H1 (cell line): ENCODE measurements at regions not wholly inside any gene's neighbourhood (a gene's known extent, or its start where the extent isn't known, plus 50 kb on each side); places are given as distances from the start of the nearest gene placed in this dataset.

Source experiments
- CTCF ChIA-PET: fragments of 300-600 bp; sonication (Branson Sonifier 250); formaldehyde crosslinking; loops from one replicate; lab custom pipeline; 2021; ENCODE audit not compliant: partially characterized antibody; lab: Charles Lee
- POLR2A ChIA-PET: fragments of 300-600 bp; sonication (Branson Sonifier 250); formaldehyde crosslinking; loops from one replicate; lab custom pipeline; 2021; ENCODE audit warnings: inconsistent platforms; ENCODE audit not compliant: partially characterized antibody; lab: Charles Lee
- DNase-seq, 2 experiments: peaks; one replicate each; pipeline versions ENCODE4 v3.0.0 to v3.0.0-alpha.2; 2010 to 2022; ENCODE audit warnings: low spot score in 2 of 2, low read depth in 1 of 2, mixed read lengths in 1 of 2
- FAIRE-seq: peaks from 2 replicates; lab custom pipeline; 2011; peaks lifted over from hg19 to GRCh38; lab: Jason Lieb, UNC
- H2AFZ ChIP-seq: 2 replicates; pipeline ENCODE4 v1.8.1; 2012; ENCODE audit warnings: low read length, inconsistent platforms
- H2AK5ac ChIP-seq: 2 replicates; pipeline ENCODE4 v1.6.1; 2013; ENCODE audit warnings: low read depth, low read length
- H2BK120ac ChIP-seq: replicated peaks from 2 replicates; pipeline ENCODE3; 2013; ENCODE audit warnings: low read depth, low read length, inconsistent platforms
- H2BK12ac ChIP-seq: 2 replicates; pipeline ENCODE4 v1.6.1; 2013; ENCODE audit warnings: low read depth, low read length
- H2BK15ac ChIP-seq: 2 replicates; pipeline ENCODE4 v1.6.1; 2013; ENCODE audit warnings: low read length
- H2BK20ac ChIP-seq: 2 replicates; pipeline ENCODE4 v1.6.1; 2013; ENCODE audit warnings: low read length
- H2BK5ac ChIP-seq: 2 replicates; pipeline ENCODE4 v1.6.1; 2013; ENCODE audit warnings: low read depth, low read length
- H3K14ac ChIP-seq: 2 replicates; pipeline ENCODE4 v1.6.1; 2013; ENCODE audit warnings: inconsistent platforms; ENCODE audit not compliant: insufficient read length
- H3K18ac ChIP-seq: 2 replicates; pipeline ENCODE4 v1.6.1; 2013; ENCODE audit warnings: low read length; ENCODE audit errors: extremely low read depth
- H3K23ac ChIP-seq: 2 replicates; pipeline ENCODE4 v1.6.1; 2013; ENCODE audit warnings: inconsistent platforms; ENCODE audit not compliant: insufficient read length
- H3K23me2 ChIP-seq: 2 replicates; pipeline ENCODE4 v1.6.1; 2013; ENCODE audit warnings: low read depth, low read length
- H3K27ac ChIP-seq: 2 replicates; pipeline ENCODE4 v1.6.1; 2011; ENCODE audit warnings: low read depth, low read length, inconsistent platforms
- H3K27me3 ChIP-seq, 4 experiments: replicated peaks in 1 of 4; 1 replicate in 1 of 4; 2 replicates in 3 of 4; pipeline versions ENCODE4 v1.6.1 to v1.8.1; 2011 to 2013; ENCODE audit warnings: low read length in 3 of 4, mild to moderate bottlenecking in 3 of 4, inconsistent platforms in 2 of 4, mixed read lengths in 2 of 4, moderate library complexity in 1 of 4; ENCODE audit not compliant: control insufficient read depth in 3 of 4, insufficient read depth in 3 of 4; ENCODE audit errors: extremely low read depth in 1 of 4
- H3K36me3 ChIP-seq, 4 experiments: 2 replicates each; pipeline versions ENCODE4 v1.6.1 to v1.8.1; 2011 to 2013; ENCODE audit warnings: mild to moderate bottlenecking in 4 of 4, low read length in 3 of 4, moderate library complexity in 2 of 4, control low read depth in 1 of 4, inconsistent platforms in 1 of 4; ENCODE audit not compliant: insufficient read depth in 4 of 4, control insufficient read depth in 2 of 4
- H3K4ac ChIP-seq: replicated peaks from 2 replicates; pipeline ENCODE3; 2013; ENCODE audit warnings: low read length, low read depth, mixed read lengths, inconsistent platforms; ENCODE audit not compliant: insufficient read length
- H3K4me1 ChIP-seq, 4 experiments: replicated peaks in 1 of 4; 1 replicate in 1 of 4; 2 replicates in 3 of 4; pipeline versions ENCODE4 v1.6.1 to v1.8.1; 2011 to 2013; ENCODE audit warnings: low read length in 3 of 4, inconsistent platforms in 2 of 4, mixed read lengths in 1 of 4; ENCODE audit not compliant: insufficient read depth in 4 of 4, control insufficient read depth in 3 of 4
- H3K4me2 ChIP-seq, 2 experiments: 2 replicates each; pipeline versions ENCODE4 v1.6.1 to v1.8.1; 2011 to 2013; ENCODE audit warnings: low read depth in 2 of 2, low read length in 2 of 2, control low read depth in 1 of 2, inconsistent platforms in 1 of 2, mild to moderate bottlenecking in 1 of 2; ENCODE audit not compliant: insufficient read depth in 1 of 2
- H3K4me3 ChIP-seq, 4 experiments: fragments of 200-600, 300-600 bp in 1 of 4; sonication (generic), shearing (Covaris generic), sonication (Bioruptor Twin) in 1 of 4; 2 replicates each; pipeline versions ENCODE4 v1.5.1 to v1.8.1; 2011 to 2016; ENCODE audit warnings: low read length in 4 of 4, low read depth in 3 of 4, control low read depth in 2 of 4, inconsistent platforms in 2 of 4, mild to moderate bottlenecking in 2 of 4, mixed read lengths in 1 of 4, moderate library complexity in 1 of 4; ENCODE audit not compliant: insufficient read depth in 2 of 4; ENCODE audit errors: extremely low read depth in 1 of 4
- H3K56ac ChIP-seq: replicated peaks from 2 replicates; pipeline ENCODE3; 2013; ENCODE audit warnings: low read depth, mild to moderate bottlenecking, mixed read lengths, low read length, inconsistent platforms; ENCODE audit not compliant: insufficient read length
- H3K79me1 ChIP-seq: 2 replicates; pipeline ENCODE4 v1.6.1; 2013; ENCODE audit warnings: low read depth, low read length, control low read depth
- H3K79me2 ChIP-seq, 2 experiments: 2 replicates each; pipeline versions ENCODE4 v1.6.1 to v1.8.1; 2012 to 2013; ENCODE audit warnings: low read length in 2 of 2, mild to moderate bottlenecking in 2 of 2, inconsistent platforms in 1 of 2; ENCODE audit not compliant: insufficient read depth in 2 of 2, control insufficient read depth in 1 of 2
- H3K9ac ChIP-seq, 4 experiments: replicated peaks in 1 of 4; 1 replicate in 1 of 4; 2 replicates in 3 of 4; pipeline versions ENCODE4 v1.6.1 to v1.8.1; 2011 to 2013; ENCODE audit warnings: low read depth in 3 of 4, low read length in 3 of 4, control low read depth in 2 of 4, mild to moderate bottlenecking in 2 of 4, moderate library complexity in 2 of 4, inconsistent platforms in 1 of 4; ENCODE audit errors: extremely low read depth in 1 of 4
- H3K9me3 ChIP-seq, 2 experiments: 2 replicates each; pipeline versions ENCODE4 v1.6.1 to v1.8.1; 2012 to 2013; ENCODE audit warnings: mild to moderate bottlenecking in 2 of 2, moderate library complexity in 2 of 2, control low read depth in 1 of 2, inconsistent platforms in 1 of 2, low read depth in 1 of 2, low read length in 1 of 2, mixed read lengths in 1 of 2; ENCODE audit not compliant: insufficient read depth in 2 of 2
- H4K20me1 ChIP-seq, 2 experiments: replicated peaks in 1 of 2; 2 replicates each; pipeline versions ENCODE3 to v1.8.1; 2011 to 2013; ENCODE audit warnings: inconsistent platforms in 2 of 2, low read length in 2 of 2, mild to moderate bottlenecking in 1 of 2; ENCODE audit not compliant: insufficient read depth in 2 of 2, control insufficient read depth in 1 of 2
- H4K5ac ChIP-seq: 2 replicates; pipeline ENCODE4 v1.6.1; 2013; ENCODE audit warnings: low read length, low read depth, mixed read lengths, inconsistent platforms; ENCODE audit not compliant: insufficient read length
- H4K8ac ChIP-seq: 2 replicates; pipeline ENCODE4 v1.8.0; 2013; ENCODE audit warnings: mild to moderate bottlenecking, moderate library complexity, low read length, inconsistent platforms; ENCODE audit not compliant: insufficient read depth; ENCODE audit errors: extremely low read depth
- H4K91ac ChIP-seq: replicated peaks from 2 replicates; pipeline ENCODE3; 2013; ENCODE audit warnings: low read length, mixed read lengths, inconsistent platforms; ENCODE audit not compliant: insufficient read length
- CTBP2 ChIP-seq: IDR thresholded peaks from 2 replicates; pipeline ENCODE4 v1.7.0; 2011; ENCODE audit warnings: borderline replicate concordance, mild to moderate bottlenecking, moderate library complexity, mixed read lengths, low read length; ENCODE audit not compliant: insufficient read depth, insufficient read length
- HDAC2 ChIP-seq, 2 experiments: fragments of 300-600 bp in 1 of 2; sonication (generic) in 1 of 2; IDR thresholded peaks; 2 replicates each; pipeline ENCODE4 v1.6.1; 2011 to 2012; ENCODE audit warnings: low read depth in 2 of 2, low read length in 2 of 2, mild to moderate bottlenecking in 2 of 2, moderate library complexity in 2 of 2, borderline replicate concordance in 1 of 2, inconsistent platforms in 1 of 2
- KDM4A ChIP-seq: IDR thresholded peaks from one replicate; pipeline ENCODE4 v1.7.1; 2012; ENCODE audit warnings: low read depth, mild to moderate bottlenecking, moderate library complexity, low read length, inconsistent platforms; ENCODE audit not compliant: severe bottlenecking
- KDM5A ChIP-seq: fragments of 200-600 bp; IDR thresholded peaks from 2 replicates; pipeline ENCODE4 v1.7.1; 2012; ENCODE audit warnings: mild to moderate bottlenecking, low read length, inconsistent platforms, mixed read lengths
- MAFK ChIP-seq: IDR thresholded peaks from 2 replicates; pipeline ENCODE4 v1.6.1; 2012; ENCODE audit warnings: low read depth, mild to moderate bottlenecking, improper control_type of control experiment, low read length
- POLR2A ChIP-seq, 2 experiments: IDR thresholded peaks; 1 replicate in 1 of 2; 2 replicates in 1 of 2; pipeline ENCODE4 v1.6.1; 2011; ENCODE audit warnings: low read depth in 2 of 2, low read length in 2 of 2, mild to moderate bottlenecking in 2 of 2; ENCODE audit errors: control extremely low read depth in 1 of 2
- RAD21 ChIP-seq, 2 experiments: IDR thresholded peaks in 1 of 2; conservative IDR thresholded peaks in 1 of 2; 2 replicates each; pipeline ENCODE4 v1.6.1; 2011; ENCODE audit warnings: low read depth in 2 of 2, low read length in 2 of 2, improper control_type of control experiment in 1 of 2, inconsistent platforms in 1 of 2, mild to moderate bottlenecking in 1 of 2, moderate library complexity in 1 of 2
- SAP30 ChIP-seq: fragments of 300-600 bp; sonication (generic); IDR thresholded peaks from 2 replicates; pipeline ENCODE4 v1.7.1; 2012; ENCODE audit warnings: low read length, moderate library complexity, mild to moderate bottlenecking, inconsistent platforms; ENCODE audit not compliant: insufficient read depth, insufficient replicate concordance
- SIX5 ChIP-seq: IDR thresholded peaks from 2 replicates; pipeline ENCODE4 v1.6.1; 2011; ENCODE audit warnings: mild to moderate bottlenecking, low read depth, low read length
- TAF7 ChIP-seq: optimal IDR thresholded peaks from 2 replicates; pipeline ENCODE3; 2011; ENCODE audit warnings: low read depth, mild to moderate bottlenecking, inconsistent platforms, low read length, moderate library complexity, borderline replicate concordance
- TEAD4 ChIP-seq: IDR thresholded peaks from 2 replicates; pipeline ENCODE4 v1.6.1; 2012; ENCODE audit warnings: low read depth, low read length, inconsistent platforms, mixed read lengths
- YY1 ChIP-seq: IDR thresholded peaks from 2 replicates; pipeline ENCODE4 v1.6.1; 2011; ENCODE audit warnings: low read depth, mild to moderate bottlenecking, low read length
- ZNF274 ChIP-seq: IDR thresholded peaks from 2 replicates; pipeline ENCODE4 v1.7.0; 2012; ENCODE audit warnings: low read length, borderline replicate concordance; ENCODE audit errors: extremely low read depth
- WGBS, 2 experiments: shearing (Covaris generic) in 1 of 2; methylation state at CpG; one replicate each; pipeline versions ENCODE4 v1.1.6 to v1.1.7; 2013 to 2015; ENCODE audit warnings: low lambda C conversion rate in 2 of 2, mixed read lengths in 2 of 2, inconsistent platforms in 1 of 2, low coverage in 1 of 2, missing lambda C conversion rate in 1 of 2; ENCODE audit not compliant: insufficient replicate concordance in 2 of 2, insufficient coverage in 1 of 2, insufficient read length in 1 of 2; ENCODE audit errors: extremely low coverage in 1 of 2, missing lambda C conversion rate in 1 of 2; 5-methylcytosine and 5-hydroxymethylcytosine counted together
- TF ChIP-seq, protein P1 (sequence below): IDR thresholded peaks from 2 replicates; pipeline ENCODE4 v1.6.1; 2012; ENCODE audit warnings: inconsistent platforms

DNA sequence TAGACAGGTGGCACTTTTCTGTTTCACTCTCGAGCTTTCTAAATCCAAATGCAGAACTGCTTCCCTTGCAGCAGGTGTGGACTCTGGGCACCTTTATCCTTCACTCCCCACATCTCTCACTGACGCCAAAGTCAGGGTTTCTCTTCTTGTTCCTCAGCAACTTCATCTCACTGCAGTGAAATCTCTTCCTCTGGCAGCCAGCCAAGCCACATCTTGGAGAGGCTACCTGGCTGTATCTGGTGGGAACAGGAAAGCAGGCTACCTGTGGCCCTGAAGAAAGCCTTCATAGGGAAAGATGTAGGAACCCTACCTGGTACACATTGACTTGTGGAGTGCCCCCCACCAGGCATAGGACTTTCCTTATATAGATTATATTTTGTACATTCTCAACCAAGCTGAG, 159.1 kb downstream of the UTP18 start:
- Histone ChIP-seq H4K5ac (no peak overlapping the region), H4K91ac (no peak overlapping the region), H4K8ac (no peak overlapping the region), H3K27me3 (no peaks in the 10 kb centered on the region; a peak in 2 of 7 replicates), H3K23me2 (0 out of 2 replicates have a peak, but pooled peaks cover 3% of the 10 kb centered on the region), H3K23ac (no peak overlapping the region), H3K4me3 (no peak overlapping the region), H2AK5ac (no peak overlapping the region), H3K9ac (no peak overlapping the region), H3K27ac (no peak overlapping the region), H3K4ac (no peak overlapping the region), H3K9me3 (no peaks in the 10 kb centered on the region), H3K79me1 (no peaks in the 10 kb centered on the region), H3K4me1 (peaks cover 0 to 10% (median 0%) of the 10 kb centered on the region in 4 experiments; a peak in 2 of 7 replicates), H3K36me3 (no peaks in the 10 kb centered on the region), H3K14ac (no peak overlapping the region), H2BK15ac (no peak overlapping the region), H4K20me1 (no peaks in the 10 kb centered on the region), H2BK5ac (no peak overlapping the region), H2BK120ac (no peak overlapping the region), H3K56ac (no peak overlapping the region), H2BK12ac (no peak overlapping the region), H3K18ac (no peak overlapping the region), H2AFZ (no peak overlapping the region), H3K4me2 (no peak overlapping the region), H2BK20ac (no peak overlapping the region), H3K79me2 (no peaks in the 10 kb centered on the region)
- FAIRE-seq (no peak), DNase-seq (no peak)
- ChIA-PET POLR2A (no interaction called here), CTCF (interaction anchor here (0.7 to 1.6 kb wide), 3 partner anchors 16 to 20 kb away, joined by 3 to 6 read pairs (median 4); no protein-coding TSS in a partner anchor)
- 91% methylated on average over 2 of the region's 2 CpGs; no CpG with 5 or more reads in 1 of the 2 experiments for WGBS, 2 experiments
- TF ChIP-seq POLR2A (IDR thresholded peaks at IDR 0.05; ENCODE audit: control extremely low read depth in 1 of 2, low read depth in 2 of 2, low read length in 2 of 2), result no peak
- no peak for TF ChIP-seq MAFK
- TF ChIP-seq YY1, result no peak
- TF ChIP-seq CTBP2, result no peak
- no peak for TF ChIP-seq SIX5
- TF ChIP-seq KDM5A, result no peak
- TF ChIP-seq KDM4A, result no peak
- no peak for TF ChIP-seq ZNF274
- no peak for TF ChIP-seq SAP30
- TF ChIP-seq, protein P1, sequence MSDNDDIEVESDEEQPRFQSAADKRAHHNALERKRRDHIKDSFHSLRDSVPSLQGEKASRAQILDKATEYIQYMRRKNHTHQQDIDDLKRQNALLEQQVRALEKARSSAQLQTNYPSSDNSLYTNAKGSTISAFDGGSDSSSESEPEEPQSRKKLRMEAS, result no peak
- no peak for TF ChIP-seq TAF7
- TF ChIP-seq HDAC2 (IDR thresholded peaks at IDR 0.05; ENCODE audit: borderline replicate concordance in 1 of 2, low read depth in 2 of 2, low read length in 2 of 2), result no peak
- no peak for TF ChIP-seq RAD21 (IDR thresholded peaks at IDR 0.05 in 1 of 2, conservative IDR thresholded peaks at IDR 0.05 in 1 of 2; ENCODE audit: low read depth in 2 of 2, low read length in 2 of 2)
- no peak for TF ChIP-seq TEAD4
